ENCODE measurements at regions not wholly inside any gene's neighbourhood (a gene's known extent, or its start where the extent isn't known, plus 50 kb on each side); places are given as distances from the start of the nearest gene placed in this dataset.

DNA sequence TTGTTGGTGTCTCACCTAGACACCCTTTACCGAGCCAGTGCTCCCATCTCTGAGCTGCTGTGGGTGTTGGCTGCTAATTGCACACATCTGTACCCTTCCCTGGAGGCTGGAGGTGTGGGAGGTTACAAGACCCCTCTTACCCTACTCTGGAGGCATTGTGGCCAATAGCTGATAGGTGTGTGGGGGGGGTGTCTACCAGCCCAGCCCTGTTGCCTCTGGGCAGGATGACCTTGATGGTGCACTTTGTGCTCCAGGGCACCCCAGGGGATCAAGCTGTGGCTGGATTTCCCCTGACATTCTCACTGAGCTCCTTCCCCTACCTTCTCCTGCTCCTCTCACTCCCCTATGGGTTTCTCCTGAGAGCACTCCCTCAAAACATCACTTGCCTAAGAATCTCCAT is 104.7 kb upstream of the ADPGK start:
- no peak for DNase-seq (ENCODE audit: low read depth)
- ChIA-PET POLR2A (no interaction called here), CTCF (no interaction called here)
- no peak overlapping the region for H3K4me3 ChIP-seq (ENCODE audit: low read depth, low read length)
- TF ChIP-seq, protein P1, sequence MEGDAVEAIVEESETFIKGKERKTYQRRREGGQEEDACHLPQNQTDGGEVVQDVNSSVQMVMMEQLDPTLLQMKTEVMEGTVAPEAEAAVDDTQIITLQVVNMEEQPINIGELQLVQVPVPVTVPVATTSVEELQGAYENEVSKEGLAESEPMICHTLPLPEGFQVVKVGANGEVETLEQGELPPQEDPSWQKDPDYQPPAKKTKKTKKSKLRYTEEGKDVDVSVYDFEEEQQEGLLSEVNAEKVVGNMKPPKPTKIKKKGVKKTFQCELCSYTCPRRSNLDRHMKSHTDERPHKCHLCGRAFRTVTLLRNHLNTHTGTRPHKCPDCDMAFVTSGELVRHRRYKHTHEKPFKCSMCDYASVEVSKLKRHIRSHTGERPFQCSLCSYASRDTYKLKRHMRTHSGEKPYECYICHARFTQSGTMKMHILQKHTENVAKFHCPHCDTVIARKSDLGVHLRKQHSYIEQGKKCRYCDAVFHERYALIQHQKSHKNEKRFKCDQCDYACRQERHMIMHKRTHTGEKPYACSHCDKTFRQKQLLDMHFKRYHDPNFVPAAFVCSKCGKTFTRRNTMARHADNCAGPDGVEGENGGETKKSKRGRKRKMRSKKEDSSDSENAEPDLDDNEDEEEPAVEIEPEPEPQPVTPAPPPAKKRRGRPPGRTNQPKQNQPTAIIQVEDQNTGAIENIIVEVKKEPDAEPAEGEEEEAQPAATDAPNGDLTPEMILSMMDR (IDR thresholded peaks at IDR 0.05; ENCODE audit: insufficient read depth, low read depth, low read length) = no peak
- no peaks in the 10 kb centered on the region for H3K36me3 ChIP-seq (ENCODE audit: control insufficient read depth, insufficient read depth, low read length)
- H3K27me3 ChIP-seq (ENCODE audit: control insufficient read depth, insufficient read depth, low read length) = no peaks in the 10 kb centered on the region

DNA sequence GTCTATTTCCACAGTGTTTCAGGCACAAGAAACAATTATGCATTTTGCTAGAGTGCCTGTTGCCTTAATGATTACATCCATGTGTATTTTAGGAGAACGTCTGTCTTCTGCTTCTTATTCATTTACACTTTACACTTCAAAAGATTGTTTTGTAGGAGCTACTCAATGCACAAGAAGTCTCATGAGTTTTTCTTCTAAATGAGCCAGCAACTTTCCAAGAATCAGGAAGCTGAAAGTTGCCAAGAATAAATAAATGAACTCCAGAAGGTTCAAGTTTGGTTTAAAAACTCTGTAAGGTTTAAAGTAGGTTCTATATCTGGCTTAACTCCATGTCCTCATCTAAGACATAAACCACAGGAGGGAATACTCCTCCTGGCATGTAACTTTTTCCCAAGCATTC is 103.8 kb upstream of the ADPGK start:
- ChIA-PET CTCF (no interaction called here), POLR2A (no interaction called here)
- Histone ChIP-seq H3K27me3 (ENCODE audit: control insufficient read depth, insufficient read depth, low read length) (no peaks in the 10 kb centered on the region), H3K4me3 (ENCODE audit: low read depth, low read length) (no peak overlapping the region), H3K36me3 (ENCODE audit: control insufficient read depth, insufficient read depth, low read length) (no peaks in the 10 kb centered on the region)
- no peak for DNase-seq (ENCODE audit: low read depth)
- TF ChIP-seq, protein P1 (IDR thresholded peaks at IDR 0.05; ENCODE audit: insufficient read depth, low read depth, low read length) = no peak

DNA sequence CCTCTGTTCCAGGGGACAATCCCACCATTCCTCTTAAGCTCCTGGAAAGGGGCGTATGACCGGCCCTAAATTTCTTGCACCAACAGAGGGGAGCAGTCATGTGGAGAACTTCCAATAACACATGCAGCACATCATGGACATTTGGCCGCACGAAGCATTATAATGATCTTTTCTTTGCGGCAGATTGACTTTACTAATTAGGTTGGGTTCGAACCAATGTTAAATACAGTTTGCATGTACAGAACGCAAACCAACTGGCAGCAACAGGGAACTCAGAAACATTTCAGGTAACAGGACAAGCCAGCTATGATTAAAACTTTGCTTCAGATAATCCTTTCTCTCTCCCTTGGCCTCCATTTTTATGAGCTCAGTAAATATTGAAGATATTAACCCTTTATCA is 100.8 kb upstream of the ADPGK start:
- no peak for DNase-seq (ENCODE audit: low read depth)
- Histone ChIP-seq H3K36me3 (ENCODE audit: control insufficient read depth, insufficient read depth, low read length) (no peaks in the 10 kb centered on the region), H3K27me3 (ENCODE audit: control insufficient read depth, insufficient read depth, low read length) (no peaks in the 10 kb centered on the region), H3K4me3 (ENCODE audit: low read depth, low read length) (no peak overlapping the region)
- CTCF ChIA-PET = no interaction called here
- TF ChIP-seq, protein P1 (IDR thresholded peaks at IDR 0.05; ENCODE audit: insufficient read depth, low read depth, low read length) = no peak
- POLR2A ChIA-PET = no interaction called here

DNA sequence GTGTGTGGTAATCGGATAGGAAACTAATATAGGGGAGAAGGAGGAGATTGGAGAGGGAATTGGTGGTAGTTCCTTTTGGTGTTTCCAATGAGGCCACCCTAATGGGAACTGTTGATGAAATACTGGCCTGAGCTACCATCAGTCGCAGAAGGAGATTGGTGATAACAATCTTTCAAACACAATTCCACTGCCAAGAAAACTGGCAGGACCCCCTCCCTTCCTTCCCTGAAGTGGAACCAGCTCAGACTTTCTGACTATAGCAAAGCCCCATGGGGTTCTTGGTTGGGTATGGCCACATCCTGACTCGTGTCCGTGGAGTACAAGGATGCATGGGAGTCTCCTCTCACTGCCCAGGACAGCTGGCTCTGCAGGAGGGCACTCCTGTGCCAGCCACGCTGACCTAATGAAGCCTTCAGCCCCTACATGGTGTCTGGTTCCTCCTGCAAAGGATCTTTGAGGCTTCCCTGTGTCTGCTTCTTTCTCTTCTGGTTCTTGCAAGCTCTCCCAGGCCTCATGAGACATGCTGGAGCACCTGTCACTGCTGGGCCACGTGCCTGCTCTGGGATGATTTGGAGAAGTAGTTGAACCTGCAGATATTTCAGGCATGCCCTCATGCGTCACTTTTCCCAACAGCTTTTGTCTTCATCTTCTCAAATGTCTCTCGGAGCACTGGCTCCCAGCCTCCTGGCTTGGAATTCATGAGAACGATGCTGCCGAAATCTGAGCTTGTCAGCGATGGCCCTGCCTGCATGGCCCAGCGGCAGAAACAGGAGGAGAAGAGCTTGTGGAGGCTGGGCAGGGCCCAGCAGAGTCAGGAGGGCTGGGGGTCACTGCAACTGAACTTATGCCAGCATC is 90.0 kb upstream of the ADPGK start:
- TF ChIP-seq, protein P1 (IDR thresholded peaks at IDR 0.05; ENCODE audit: insufficient read depth, low read depth, low read length) = no peak
- no peak for DNase-seq (ENCODE audit: low read depth)
- no peak overlapping the region for H3K4me3 ChIP-seq (ENCODE audit: low read depth, low read length)
- POLR2A ChIA-PET = no interaction called here
- CTCF ChIA-PET = no interaction called here
- no peaks in the 10 kb centered on the region for H3K27me3 ChIP-seq (ENCODE audit: control insufficient read depth, insufficient read depth, low read length)
- H3K36me3 ChIP-seq (ENCODE audit: control insufficient read depth, insufficient read depth, low read length) = no peaks in the 10 kb centered on the region

DNA sequence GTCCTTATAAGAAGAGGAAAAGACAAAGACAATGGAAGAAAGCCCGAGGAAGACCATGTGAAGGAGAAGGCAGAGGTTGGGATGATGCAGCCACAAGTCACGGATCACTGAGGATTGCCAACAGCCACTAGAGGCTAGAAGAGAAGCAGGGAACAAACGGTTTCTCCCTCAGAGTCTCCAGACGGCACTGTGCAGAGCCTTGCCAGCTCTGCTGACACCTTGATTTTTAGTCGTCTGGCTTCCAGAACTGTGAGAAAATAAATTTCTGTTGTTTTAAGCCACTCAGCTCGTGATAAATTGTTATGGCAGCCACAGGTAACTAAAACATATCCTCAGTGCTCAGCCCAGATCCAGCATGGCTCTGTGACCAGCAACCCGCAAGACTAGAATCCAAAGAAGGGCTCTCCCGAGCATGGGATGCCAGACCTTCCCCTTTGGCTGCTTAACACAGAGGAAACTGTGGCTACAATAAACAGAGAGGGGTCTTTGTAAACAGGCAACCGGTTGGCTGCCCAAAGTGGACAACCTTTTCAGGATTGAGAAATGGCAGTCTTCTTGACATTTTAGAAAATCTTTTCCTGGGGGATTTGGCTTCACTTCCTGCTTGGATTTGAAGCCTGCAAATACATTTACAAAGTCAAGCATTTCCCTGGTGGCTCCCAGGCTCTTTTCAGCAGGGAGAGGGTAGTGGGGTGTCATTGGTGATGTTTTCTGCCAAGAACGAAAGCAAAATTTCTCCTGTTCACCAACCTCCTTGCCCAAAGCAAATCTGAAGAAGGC is 88.7 kb upstream of the ADPGK start:
- Histone ChIP-seq H3K4me3 (ENCODE audit: low read depth, low read length) (no peak overlapping the region), H3K36me3 (ENCODE audit: control insufficient read depth, insufficient read depth, low read length) (no peaks in the 10 kb centered on the region), H3K27me3 (ENCODE audit: control insufficient read depth, insufficient read depth, low read length) (no peaks in the 10 kb centered on the region)
- CTCF ChIA-PET = no interaction called here
- POLR2A ChIA-PET = no interaction called here
- DNase-seq (ENCODE audit: low read depth) = no peak
- TF ChIP-seq, protein P1 (IDR thresholded peaks at IDR 0.05; ENCODE audit: insufficient read depth, low read depth, low read length) = no peak

Data from BJ (cell line).